ENCODE measurements at regions not wholly inside any gene's neighbourhood (a gene's known extent, or its start where the extent isn't known, plus 50 kb on each side); places are given as distances from the start of the nearest gene placed in this dataset.
"Not testable (repeated sequence)": the region's sequence is repeated elsewhere in the genome, so short reads cannot be mapped to it uniquely, and the experiment has no call there.

DNA sequence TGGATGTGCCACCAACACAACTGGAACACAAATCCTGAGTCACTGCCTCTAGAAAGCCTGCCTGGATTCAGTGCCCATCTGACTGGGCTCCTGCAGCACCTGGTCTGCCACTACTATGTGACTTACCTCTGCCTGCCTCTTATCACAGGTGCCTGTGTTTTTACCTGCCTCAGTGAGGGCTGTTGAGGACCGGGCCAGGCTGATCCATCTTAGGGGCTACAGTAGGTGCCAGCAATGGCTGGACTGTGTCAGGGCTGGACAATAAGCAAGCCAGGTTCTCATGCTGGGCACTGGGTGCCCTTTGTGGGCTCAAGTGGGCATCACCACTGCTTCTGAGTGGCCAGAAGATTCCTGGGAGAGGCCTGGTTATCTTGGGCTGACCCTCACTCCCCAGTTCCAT lies 948.6 kb upstream of the TPTE start:
- DNase-seq, result not testable (repeated sequence)

DNA sequence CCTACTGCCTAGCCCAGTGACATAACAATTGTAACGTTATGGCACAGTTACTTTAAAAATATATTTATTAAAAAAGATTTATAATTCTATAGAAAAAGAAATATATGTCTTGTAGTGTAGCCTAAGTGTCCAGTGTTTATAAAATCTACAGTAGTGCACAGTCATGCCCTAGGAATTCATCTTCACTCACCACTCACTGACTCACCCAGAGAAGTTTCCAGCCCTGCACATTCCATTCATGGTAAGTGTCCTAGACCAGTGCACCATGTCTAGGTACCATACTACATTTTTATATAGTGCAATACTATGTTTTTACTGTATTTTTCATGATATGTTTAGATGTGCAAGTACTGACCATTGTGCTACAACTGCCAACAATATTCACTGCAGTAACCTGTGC lies 947.9 kb upstream of the TPTE start:
- not testable (repeated sequence) for DNase-seq

DNA sequence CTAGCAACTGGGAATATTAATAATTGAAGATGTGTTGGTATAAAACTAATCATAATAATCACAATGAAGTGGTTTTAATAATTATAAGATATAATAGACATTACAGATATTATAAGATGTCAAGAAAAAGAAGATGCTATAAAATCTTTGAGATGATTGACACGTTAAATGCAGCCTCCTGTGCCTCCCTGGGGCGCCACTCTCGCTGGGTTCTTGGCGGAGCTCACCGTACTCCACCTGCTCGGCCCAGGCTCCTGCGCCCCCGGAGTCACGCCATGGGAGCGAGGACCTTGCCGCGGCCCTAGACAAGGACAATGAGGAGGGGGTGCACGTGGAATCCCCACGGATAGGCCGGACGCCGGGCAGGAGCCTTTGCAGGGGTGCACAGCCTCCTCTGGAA lies 942.1 kb upstream of the TPTE start:
- DNase-seq, result not testable (repeated sequence)

DNA sequence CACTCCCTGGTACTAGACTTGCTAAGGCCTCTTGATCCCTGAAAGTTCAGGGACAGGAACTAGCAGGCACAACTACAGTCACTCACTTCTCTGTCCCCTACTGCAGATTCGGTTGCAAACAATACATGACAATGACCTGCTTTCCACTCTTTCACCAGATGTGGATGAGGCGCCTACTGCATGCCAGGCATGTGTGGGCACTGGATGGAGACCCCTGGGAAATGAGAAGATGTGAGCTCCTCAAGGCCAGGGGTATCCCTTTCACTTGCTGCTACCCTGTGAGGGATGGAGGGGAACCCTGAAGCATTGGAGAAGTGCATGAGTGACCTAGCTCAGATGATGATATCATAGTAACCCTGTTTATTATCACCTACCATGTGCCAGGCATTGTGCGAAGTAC lies 933.4 kb upstream of the TPTE start:
- not testable (repeated sequence) for DNase-seq

DNA sequence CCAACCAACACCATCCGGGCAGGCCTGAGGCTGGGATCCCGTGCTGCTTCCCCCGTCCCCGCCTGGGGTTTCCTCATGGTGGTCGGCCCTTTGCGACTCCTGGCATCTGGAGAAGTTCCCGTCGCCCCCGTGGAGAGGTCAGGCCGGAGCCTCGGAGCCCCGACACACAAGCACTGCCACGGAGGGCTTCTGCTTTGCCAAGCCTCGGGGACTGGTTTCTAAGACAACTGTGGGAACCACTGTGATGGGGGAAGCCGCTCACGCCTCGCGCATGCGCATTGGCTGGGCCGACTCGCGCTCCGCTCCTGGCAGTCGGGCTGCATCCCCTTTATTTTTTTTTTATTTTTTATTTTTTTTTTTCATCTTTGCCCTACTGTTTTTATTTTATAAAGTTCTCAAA lies 928.8 kb upstream of the TPTE start:
- not testable (repeated sequence) for DNase-seq

DNA sequence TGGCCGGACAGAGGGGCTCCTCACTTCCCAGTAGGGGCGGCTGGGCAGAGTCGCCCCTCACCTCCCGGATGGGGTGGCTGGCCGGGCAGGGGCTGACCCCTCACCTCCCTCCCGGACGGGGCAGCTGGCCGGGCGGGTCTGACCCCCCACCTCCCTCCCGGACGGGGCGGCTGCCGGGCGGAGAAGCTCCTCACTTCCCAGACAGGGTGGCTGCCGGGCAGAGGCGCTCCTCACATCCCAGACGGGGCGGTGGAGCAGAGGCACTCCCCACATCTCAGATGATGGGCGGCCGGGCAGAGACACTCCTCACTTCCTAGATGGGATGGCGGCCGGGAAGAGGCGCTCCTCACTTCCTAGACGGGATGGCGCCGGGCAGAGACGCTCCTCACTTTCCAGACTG lies 927.7 kb upstream of the TPTE start:
- DNase-seq, result not testable (repeated sequence)

DNA sequence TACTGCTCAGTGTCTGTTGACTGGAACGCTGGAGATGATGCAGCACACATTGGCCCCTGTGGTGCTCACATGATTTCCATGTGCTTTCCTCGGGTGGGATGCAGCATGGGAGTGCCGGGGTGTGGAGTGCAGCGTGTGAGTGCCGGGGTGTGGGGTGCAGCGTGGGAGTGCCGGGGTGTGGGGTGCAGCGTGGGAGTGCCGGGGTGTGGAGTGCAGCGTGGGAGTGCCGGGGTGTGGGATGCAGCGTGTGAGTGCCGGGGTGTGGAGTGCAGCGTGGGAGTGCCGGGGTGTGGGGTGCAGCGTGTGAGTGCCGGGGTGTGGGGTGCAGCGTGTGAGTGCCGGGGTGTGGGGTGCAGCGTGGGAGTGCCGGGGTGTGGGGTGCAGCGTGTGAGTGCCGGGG lies 907.4 kb upstream of the TPTE start:
- not testable (repeated sequence) for DNase-seq

DNA sequence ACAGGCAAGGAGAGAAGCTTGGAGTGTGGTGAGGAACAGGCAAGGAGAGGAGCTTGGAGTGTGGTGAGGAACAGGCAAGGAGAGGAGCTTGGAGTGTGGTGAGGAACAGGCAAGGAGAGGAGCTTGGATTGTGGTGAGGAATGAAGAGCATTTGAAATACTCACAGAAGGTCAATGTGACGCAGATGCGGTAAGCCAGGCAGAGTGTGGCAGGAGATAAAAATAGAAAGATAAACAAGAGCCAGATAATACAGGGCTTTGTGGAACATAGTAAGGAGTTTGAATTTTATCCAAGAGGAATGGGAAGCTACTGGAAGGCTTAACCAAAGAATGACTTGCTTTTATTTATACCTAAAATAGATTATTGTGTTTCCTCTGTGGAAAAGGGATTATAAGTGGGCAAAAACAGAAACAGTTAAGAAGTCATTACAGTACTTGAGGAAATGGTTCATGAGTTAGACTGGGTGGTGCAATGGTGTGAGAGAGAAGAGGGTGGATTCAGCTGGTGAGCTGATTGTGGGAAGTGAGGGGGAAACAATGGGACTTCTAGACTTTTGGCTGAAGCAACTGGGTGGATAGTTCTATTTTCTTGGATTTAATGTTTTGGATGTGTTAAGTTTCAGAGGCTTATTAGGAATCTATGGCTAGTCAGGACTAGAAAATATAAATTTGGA lies 900.1 kb upstream of the TPTE start:
- not testable (repeated sequence) for DNase-seq

DNA sequence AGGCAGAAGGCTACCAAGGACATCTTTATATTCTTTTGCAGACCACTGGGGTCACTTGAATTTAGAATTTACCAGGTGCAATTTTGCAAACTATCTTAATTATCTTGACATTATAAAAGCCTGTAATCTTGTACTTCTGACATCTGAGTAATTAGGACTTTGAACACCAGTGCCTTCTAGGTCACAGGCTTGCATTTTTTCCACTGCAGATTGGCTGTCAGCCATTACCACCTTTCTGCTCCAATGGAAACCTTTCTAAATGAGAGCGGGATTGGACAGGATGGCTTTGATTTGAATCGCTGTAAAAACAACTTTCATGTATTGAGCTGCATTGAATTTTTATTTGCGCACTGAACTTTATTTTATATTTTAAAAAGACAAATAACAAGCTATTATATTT lies 893.3 kb upstream of the TPTE start:
- DNase-seq, result not testable (repeated sequence)

DNA sequence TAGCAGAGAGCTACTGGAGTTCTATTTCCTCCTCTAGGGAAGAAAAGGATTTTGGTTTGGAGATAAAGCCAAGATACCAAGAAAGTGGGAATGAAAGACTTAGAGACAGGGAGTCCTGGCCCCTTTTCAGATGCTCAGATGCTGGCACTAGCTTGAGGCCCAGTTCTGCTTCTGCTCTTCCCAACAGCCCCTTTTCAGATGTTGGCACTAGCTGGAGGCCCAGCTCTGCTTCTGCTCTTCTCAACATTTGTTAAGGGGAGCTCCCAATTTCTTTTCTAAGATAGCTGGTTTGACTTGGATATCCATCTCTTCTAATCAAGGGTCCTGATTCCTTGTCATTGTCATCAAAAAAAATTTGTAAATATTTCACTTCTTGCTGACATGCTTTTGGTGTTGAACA lies 874.0 kb upstream of the TPTE start:
- not testable (repeated sequence) for DNase-seq

DNA sequence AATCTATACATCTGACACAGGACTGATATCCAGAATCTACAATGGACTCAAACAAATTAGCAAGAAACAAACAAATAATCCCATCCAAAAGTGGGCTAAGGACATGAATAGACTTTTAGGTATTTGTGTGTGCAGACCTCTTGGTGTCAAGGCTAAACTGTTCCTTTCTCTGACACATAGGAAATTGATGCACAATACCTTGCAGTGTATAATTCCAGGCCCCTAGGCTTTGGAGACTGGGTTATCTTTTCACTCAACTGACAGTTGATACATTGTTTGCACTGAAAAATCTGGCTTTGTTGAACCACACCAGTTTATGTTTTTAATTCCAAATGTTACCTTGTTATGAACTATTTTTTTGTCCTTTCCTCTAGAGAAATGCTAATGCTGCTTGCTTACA lies 873.1 kb upstream of the TPTE start:
- DNase-seq, result not testable (repeated sequence)

DNA sequence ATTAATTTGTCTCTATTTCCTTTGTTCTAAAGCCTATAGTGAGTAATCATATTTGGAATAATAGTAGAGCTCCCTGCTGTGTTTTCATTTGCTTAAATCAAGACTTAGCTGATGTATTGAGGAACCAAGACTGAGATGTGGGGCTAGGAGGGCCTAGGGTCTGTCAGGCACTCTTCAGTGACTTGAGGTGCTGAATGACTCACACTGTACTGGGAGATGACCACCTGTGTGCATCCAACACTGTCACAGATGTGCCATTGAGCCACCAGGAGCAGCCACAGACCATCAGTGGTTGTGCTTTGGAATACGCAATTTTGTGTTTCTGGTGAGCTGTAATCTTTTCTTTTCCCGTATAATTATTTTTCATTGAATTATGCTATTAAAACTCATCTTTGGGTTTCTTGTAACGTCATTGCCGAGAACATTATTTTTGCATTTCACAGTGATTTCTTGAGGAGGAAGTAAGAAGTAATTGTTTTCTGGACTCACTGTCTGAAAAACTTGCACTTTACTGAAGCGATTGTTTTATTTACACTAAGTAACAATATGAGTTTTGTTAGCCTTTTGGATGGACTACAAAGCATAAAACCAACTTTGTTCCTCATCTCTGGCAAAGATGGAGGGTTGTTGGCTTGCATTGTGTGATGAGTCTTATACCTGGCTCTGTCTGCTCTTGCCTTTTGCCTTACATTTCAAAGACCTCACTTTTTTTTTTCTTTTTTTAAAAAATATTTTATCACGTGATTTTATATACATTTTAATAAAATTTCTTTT lies 872.2 kb upstream of the TPTE start:
- DNase-seq, result not testable (repeated sequence)

DNA sequence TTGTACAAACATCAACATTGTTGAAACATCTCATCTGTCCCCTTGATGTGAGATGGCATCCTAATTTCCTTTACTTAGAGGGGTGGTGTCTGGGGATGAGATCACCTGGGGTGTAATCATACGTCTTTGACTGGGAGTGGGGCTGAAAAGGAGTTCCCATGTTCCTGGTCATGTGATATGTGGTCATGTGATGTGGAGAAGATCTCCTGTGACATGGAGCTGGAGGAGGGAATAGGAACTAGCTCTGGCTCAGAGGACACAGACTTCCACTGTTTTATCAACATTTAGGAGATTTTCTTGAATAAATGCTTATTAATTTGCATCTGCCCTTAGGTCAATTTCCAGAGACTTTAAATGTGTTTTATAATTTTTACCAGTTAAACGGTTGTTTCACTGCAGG lies 868.6 kb upstream of the TPTE start:
- DNase-seq, result not testable (repeated sequence)

DNA sequence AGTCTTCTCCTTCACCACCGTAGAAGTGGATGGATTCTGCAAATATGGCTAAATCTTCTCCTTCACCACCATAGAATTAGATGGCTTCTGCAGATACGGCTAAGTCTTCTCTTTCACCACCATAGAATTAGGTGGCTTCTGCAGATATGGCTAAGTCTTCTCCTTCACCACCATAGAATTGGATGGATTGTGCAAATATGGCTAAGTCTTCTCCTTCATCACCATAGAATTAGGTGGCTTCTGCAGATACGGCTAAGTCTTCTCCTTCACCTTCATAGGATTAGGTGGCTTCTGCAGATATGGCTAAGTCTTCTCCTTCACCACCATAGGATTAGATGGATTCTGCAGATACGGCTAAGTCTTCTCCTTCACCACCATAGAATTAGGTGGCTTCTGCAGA lies 866.2 kb upstream of the TPTE start:
- DNase-seq, result not testable (repeated sequence)

DNA sequence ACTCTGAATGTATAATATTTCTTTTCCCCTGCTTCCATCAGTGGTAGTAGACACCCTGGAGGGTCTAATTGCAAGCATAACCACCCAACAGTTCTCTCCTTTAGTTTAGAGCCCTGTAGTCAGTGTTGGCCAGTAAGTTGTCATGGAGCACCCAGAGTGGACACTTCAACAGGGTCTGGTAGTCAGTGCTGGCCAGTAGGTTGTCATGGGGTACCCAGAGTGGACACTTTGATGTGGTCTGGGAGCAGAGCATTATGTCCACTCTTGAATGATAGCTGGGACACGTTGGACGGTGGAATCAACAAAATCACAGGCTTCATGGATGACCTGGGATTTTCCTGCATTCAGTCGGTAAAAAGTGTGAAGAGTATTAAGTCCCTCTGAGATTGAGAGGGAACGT lies 864.9 kb upstream of the TPTE start:
- DNase-seq, result not testable (repeated sequence)

DNA sequence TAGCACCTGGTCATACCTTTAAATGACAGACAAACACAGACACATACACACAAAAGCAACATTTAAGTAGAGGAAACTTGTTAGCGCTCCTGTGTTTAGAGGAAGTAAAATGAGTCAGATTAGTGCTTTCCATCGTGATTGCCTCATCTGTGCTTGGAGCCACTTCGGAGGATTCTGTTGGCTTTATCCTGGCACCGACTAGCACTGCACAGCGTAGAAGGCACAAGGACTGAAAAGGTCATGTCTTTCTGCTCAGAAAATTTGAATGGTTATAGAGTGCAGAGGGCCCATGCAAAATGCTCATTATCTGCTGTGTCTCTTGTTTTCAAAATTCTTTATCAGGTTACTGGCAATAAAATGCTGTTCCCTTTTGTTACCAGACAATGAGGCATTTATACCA lies 863.6 kb upstream of the TPTE start:
- not testable (repeated sequence) for DNase-seq

DNA sequence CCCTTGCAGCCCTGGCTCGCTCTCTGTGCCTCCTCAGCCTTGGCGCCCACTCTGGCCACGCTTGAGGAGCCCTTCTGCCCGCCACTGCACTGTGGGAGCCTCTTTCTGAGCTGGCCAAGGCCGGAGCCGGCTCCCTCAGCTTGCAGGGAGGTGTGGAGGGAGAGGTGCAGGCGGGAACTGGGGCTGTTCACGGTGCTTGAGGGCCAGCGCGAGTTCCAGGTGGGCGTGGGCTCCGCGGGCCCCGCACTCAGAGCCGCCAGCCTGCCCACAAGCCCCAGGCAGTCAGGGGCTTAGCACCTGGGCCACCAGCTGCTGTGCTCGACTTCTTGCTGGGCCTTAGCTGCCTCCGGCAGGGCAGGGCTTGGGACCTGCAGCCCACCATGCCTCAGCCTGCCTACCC lies 861.5 kb upstream of the TPTE start:
- DNase-seq, result not testable (repeated sequence)

DNA sequence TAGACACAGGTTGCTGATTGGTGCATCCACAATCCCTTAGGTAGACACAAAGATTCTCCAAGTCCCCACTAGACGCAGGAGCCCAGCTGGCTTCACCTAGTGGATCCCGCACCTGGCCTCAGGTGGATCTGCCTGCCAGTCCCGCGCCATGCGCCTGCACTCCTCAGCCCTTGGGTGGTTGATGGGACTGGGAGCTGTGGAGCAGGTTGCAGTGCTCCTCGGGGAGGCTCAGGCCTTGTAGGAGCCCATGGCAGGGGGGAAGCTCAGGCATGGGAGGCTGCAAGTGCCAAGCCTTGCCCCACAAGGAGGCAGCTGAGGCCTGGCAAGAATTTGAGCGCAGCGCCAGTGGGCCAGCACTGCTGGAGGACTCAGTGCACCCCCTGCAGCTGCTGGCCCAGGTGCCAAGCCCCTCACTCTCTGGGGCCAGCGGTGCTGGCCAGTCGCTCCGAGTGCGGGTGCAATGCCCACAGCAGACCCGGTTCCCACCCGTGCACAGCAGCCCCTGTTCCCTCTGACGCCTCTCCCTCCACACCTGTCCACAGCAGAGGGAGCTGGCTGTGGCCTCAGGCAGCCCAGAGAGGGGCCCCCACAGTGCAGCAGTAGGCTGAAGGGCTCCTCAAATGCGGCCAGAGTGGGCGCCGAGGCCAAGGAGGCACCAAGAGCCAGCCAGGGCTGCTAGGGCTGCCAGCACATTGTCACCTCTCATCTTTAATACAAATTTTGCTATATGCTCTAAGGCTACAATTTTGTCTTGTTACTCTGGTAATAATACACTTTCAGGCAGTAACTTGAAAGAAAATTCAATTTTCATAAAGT lies 857.3 kb upstream of the TPTE start:
- DNase-seq, result not testable (repeated sequence)

DNA sequence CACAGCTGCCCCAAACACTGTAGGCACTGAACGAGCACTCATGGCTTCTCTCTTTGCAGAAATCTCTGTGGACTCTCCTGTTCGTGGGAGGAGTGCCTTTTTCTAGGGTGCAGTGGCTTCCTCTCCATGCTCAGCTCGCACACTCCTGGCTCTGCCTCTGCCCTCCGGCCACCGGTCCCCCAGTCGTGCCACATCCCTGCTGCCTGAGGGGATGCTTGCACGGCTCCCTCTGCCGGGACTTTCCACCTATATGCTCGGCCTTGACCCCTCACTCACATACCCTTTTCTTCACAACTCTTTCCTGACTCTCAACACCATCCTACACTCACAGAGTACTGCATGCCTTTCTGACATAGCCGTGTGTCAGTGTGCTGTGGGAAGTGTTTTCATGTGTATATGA lies 845.6 kb upstream of the TPTE start:
- DNase-seq, result not testable (repeated sequence)

DNA sequence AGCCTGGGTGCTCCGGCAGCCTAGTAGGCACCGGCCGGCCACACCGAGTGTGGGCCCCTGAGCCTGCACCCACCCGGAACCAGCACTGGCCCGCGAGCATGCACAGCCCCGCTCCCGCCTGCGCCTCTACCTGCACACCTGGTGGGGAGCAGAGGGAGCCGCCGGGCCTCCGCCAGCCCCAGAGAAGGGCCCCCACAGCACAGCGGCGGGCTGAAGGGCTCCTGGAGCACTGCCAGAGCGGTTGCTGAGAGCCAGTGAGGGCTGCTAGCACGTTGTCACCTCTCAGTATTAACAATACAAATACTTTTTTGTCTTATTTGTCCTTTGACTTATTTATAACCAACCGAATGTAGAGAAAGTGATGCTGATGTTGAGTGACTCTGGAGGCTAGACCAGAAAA lies 842.4 kb upstream of the TPTE start:
- not testable (repeated sequence) for DNase-seq

DNA sequence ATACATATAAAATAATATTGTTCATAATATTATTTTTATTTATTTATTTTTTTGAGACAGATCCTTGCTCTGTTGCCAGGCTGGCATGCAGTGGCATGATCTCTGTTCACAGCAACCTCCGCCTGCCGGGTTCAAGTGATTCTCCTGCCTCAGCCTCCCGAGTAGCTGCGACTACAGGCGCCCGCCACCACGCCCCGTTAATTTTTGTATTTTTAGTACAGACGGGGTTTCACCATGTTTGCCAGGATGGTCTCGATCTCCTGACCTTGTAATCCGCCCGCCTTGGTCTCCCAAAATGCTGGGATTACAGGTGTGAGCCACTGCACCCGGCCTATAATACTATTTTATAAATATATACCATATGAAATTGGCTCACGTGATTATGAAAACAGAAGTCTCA lies 832.4 kb upstream of the TPTE start:
- not testable (repeated sequence) for DNase-seq

DNA sequence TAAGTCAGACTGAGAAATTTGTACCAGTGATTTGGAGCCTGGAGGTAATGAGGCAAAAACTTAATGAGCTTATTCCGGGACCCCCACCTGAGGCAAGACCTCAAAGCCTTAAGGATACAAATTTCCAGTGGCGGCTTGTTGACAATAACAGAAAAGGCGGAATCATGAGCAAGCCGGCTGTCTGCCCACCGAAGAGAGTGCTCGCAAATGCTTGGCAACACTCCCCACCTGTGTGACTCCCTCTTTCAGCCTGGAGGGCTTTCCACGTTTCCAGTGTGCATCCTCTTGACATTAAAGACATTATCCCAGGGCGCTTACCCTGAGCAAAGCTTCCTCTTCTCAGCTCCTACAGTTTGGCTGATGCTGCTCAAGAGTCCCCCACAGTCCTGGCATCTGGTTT lies 830.4 kb upstream of the TPTE start:
- DNase-seq, result not testable (repeated sequence)

DNA sequence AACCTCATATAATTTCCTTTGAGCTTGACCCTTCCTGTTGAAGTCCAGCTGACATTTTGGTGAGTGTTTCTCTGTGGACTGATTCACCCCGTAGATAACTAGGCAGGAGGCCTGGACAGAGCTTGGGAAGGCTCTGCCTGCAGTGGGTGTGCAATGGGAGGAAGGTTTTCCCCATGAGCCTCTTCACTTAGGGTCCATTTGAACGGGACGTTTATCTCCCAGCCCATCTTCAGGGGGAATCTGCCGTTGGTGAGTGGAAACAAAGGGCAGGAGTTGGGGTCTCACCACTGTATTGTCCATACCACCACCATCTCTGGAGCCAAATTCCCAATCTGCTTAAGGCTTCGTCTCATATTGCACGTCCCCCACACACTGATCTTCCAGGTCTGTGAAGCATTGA lies 825.6 kb upstream of the TPTE start:
- DNase-seq, result not testable (repeated sequence)
